ENCODE measurements at regions not wholly inside any gene's neighbourhood (a gene's known extent, or its start where the extent isn't known, plus 50 kb on each side); places are given as distances from the start of the nearest gene placed in this dataset.
"Not testable (repeated sequence)": the region's sequence is repeated elsewhere in the genome, so short reads cannot be mapped to it uniquely, and the experiment has no call there.

DNA sequence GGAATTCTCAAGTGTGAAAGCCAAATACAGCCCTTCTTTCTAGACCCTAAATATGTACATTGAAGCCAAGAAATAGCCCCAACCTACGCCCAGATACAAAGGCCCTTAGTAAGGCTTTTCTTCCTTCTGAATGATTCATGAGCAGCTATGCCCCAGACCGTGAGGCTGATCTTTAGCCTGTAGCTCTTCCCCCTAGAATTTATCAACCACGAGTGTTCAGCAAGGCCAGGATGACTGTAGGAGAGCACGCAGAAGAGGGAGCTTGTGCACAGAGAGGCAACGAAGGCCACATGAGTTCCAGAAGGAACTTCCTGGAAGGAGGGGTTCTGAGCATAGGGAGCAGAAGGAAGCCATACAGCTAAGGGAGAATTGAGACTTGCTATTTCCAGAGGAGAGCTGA, 53.0 kb upstream of the HABP2 start:
- Histone ChIP-seq H3K36me3 (ENCODE audit: control insufficient read depth, insufficient read depth, low read length) (no peaks in the 10 kb centered on the region), H3K27me3 (ENCODE audit: control insufficient read depth, insufficient read depth, low read length) (peaks cover 24% of the 10 kb centered on the region), H3K27ac (ENCODE audit: low read length) (no peak overlapping the region), H3K4me3 (ENCODE audit: low read depth in 2 of 2, low read length in 2 of 2) (no peak overlapping the region), H3K9me3 (ENCODE audit: control insufficient read depth, insufficient read depth, low read depth, low read length) (peaks cover 3% of the 10 kb centered on the region; the same call in 1 of the 2 replicates), H3K4me1 (ENCODE audit: control insufficient read depth, insufficient read depth, low read length) (no peaks in the 10 kb centered on the region)
- ATAC-seq = no peak
- ChIA-PET POLR2A (no interaction called here), CTCF (no interaction called here)
- DNase-seq (ENCODE audit: low read depth, low spot score) = no peak
- TF ChIP-seq POLR2AphosphoS5 (IDR thresholded peaks at IDR 0.05; ENCODE audit: low read depth, low read length) = no peak
- BruUV-seq (replicated peaks) = no TSS peak
- intact Hi-C loops (cut with micrococcal nuclease; ENCODE audit: unreplicated experiment) (no loop called here), in situ Hi-C loops (cut with HindIII; ENCODE audit: low pct_unique_long_range_greater_than_20kb, low sequenced_read_pairs) (no loop called here)

- POLR2A ChIA-PET; ATAC-seq; H3K36me3 ChIP-seq (ENCODE audit: control insufficient read depth, insufficient read depth, low read length); in situ Hi-C loops (cut with HindIII; ENCODE audit: low pct_unique_long_range_greater_than_20kb, low sequenced_read_pairs); H3K9me3 ChIP-seq (ENCODE audit: control insufficient read depth, insufficient read depth, low read depth, low read length); H3K4me1 ChIP-seq (ENCODE audit: control insufficient read depth, insufficient read depth, low read length); intact Hi-C loops (cut with micrococcal nuclease; ENCODE audit: unreplicated experiment); DNase-seq (ENCODE audit: low read depth, low spot score); BruUV-seq (replicated peaks); H3K4me3 ChIP-seq (ENCODE audit: low read depth in 2 of 2, low read length in 2 of 2); H3K27ac ChIP-seq (ENCODE audit: low read length): not testable (repeated sequence)
- CTCF ChIA-PET = interaction anchor here (0.9 kb wide), 1 partner anchor 62 kb away, joined by 5 read pairs; no protein-coding TSS in a partner anchor
- peaks cover 20% of the 10 kb centered on the region for H3K27me3 ChIP-seq (ENCODE audit: control insufficient read depth, insufficient read depth, low read length)
Measured at GRCh38 chr10:113501031-113501430, 51.8 kb upstream of the HABP2 start.
